H1 (cell line): ENCODE measurements at regions not wholly inside any gene's neighbourhood (a gene's known extent, or its start where the extent isn't known, plus 50 kb on each side); places are given as distances from the start of the nearest gene placed in this dataset.

Experiments used
- EP300 ChIP-seq, 2 experiments: IDR thresholded peaks; 1 replicate in 1 of 2; 2 replicates in 1 of 2; pipeline ENCODE4 v1.6.1; 2011 to 2012; ENCODE audit warnings: low read depth in 2 of 2, low read length in 2 of 2, mild to moderate bottlenecking in 2 of 2, borderline replicate concordance in 1 of 2, inconsistent platforms in 1 of 2, moderate library complexity in 1 of 2
- POLR2AphosphoS5 ChIP-seq: IDR thresholded peaks from 2 replicates; pipeline ENCODE4 v1.6.1; 2011; ENCODE audit warnings: low read depth, low read length

- no peak for TF ChIP-seq POLR2AphosphoS5
- TF ChIP-seq EP300 (IDR thresholded peaks at IDR 0.05; ENCODE audit: borderline replicate concordance in 1 of 2, low read depth in 2 of 2, low read length in 2 of 2): no peak
Observed at GRCh38 chr6:23414051-23414445, 712.0 kb upstream of the NRSN1 start.
